ENCODE measurements at regions not wholly inside any gene's neighbourhood (a gene's known extent, or its start where the extent isn't known, plus 50 kb on each side); places are given as distances from the start of the nearest gene placed in this dataset.

GRCh38 chr7:67743501-67743900 is 746.9 kb downstream of the TYW1 start:
- no peak for TF ChIP-seq CTCF (IDR thresholded peaks at IDR 0.05; ENCODE audit: low read depth, low read length)

GRCh38 chr7:67752227-67752626 is 755.6 kb downstream of the TYW1 start:
- no peak for TF ChIP-seq CTCF (IDR thresholded peaks at IDR 0.05; ENCODE audit: low read depth, low read length)
- H3K4me3 ChIP-seq (ENCODE audit: low read depth, low read length), result no peak overlapping the region

More at GRCh38 chr7:67743501-67743900, 746.9 kb downstream of the TYW1 start:
- no peak overlapping the region for H3K4me3 ChIP-seq (ENCODE audit: low read depth, low read length)

- TF ChIP-seq CTCF (IDR thresholded peaks at IDR 0.05; ENCODE audit: low read depth, low read length), result no peak
- no peak overlapping the region for H3K4me3 ChIP-seq (ENCODE audit: low read depth, low read length)
Observed at GRCh38 chr7:67753891-67754290, 757.3 kb downstream of the TYW1 start.

- TF ChIP-seq CTCF (IDR thresholded peaks at IDR 0.05; ENCODE audit: low read depth, low read length), result no peak
- no peak overlapping the region for H3K4me3 ChIP-seq (ENCODE audit: low read depth, low read length)
Observed at GRCh38 chr7:67754651-67755050, 758.0 kb downstream of the TYW1 start.

GRCh38 chr7:67758551-67758950 is 761.9 kb downstream of the TYW1 start:
- no peak overlapping the region for H3K4me3 ChIP-seq (ENCODE audit: low read depth, low read length)
- TF ChIP-seq CTCF (IDR thresholded peaks at IDR 0.05; ENCODE audit: low read depth, low read length), result no peak

- TF ChIP-seq CTCF (IDR thresholded peaks at IDR 0.05; ENCODE audit: low read depth, low read length), result no peak
- H3K4me3 ChIP-seq (ENCODE audit: low read depth, low read length), result no peak overlapping the region
Observed at GRCh38 chr7:67760971-67761370, 764.3 kb downstream of the TYW1 start.

GRCh38 chr7:67762516-67762915 is 765.9 kb downstream of the TYW1 start:
- TF ChIP-seq CTCF (IDR thresholded peaks at IDR 0.05; ENCODE audit: low read depth, low read length), result no peak
- H3K4me3 ChIP-seq (ENCODE audit: low read depth, low read length), result no peak overlapping the region
